ENCODE measurements at regions not wholly inside any gene's neighbourhood (a gene's known extent, or its start where the extent isn't known, plus 50 kb on each side); places are given as distances from the start of the nearest gene placed in this dataset.

GRCh38 chr5:6142353-6142752 is 236.0 kb downstream of the MED10 start:
- DNase-seq (ENCODE audit: low spot score in 2 of 2): no peak
- no peaks in the 10 kb centered on the region for H3K36me3 ChIP-seq
- TF ChIP-seq POLR2AphosphoS5 (IDR thresholded peaks at IDR 0.05): no peak
- no peak for TF ChIP-seq POLR2A (IDR thresholded peaks at IDR 0.05)
- H3K9me3 ChIP-seq: no peaks in the 10 kb centered on the region
- no peaks in the 10 kb centered on the region for H3K27me3 ChIP-seq
- no peak overlapping the region for H3K4me3 ChIP-seq
- no peak overlapping the region for H3K27ac ChIP-seq
- intact Hi-C loops (cut with DNase I; ENCODE audit: low total_unique reads): loop anchor here (2.0 kb wide), 1 partner anchor 74 kb away; no protein-coding TSS in a partner anchor
- H3K4me1 ChIP-seq: no peaks in the 10 kb centered on the region

DNA sequence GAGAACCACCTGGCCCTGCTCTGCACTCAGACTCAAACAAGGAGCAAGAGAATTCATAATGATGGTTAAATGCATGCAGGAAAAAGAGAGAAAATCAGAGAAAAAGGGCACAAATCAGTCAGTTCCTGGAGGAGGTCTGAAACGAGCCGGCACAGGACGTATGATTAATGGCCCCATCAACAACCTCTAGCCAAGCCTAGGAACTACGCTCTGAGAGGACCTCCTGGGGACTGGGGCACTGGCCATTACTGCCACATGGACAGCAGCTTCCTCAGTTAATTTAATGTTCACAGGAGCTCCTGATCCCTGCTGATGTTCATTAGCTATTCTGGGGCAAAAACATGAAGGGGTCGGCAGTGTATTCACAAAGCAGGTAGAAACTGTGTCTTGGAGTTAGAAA is 238.1 kb downstream of the MED10 start:
- Histone ChIP-seq H3K4me3 (no peak overlapping the region), H3K27me3 (no peaks in the 10 kb centered on the region), H3K9me3 (no peaks in the 10 kb centered on the region), H3K4me1 (no peaks in the 10 kb centered on the region), H3K36me3 (no peaks in the 10 kb centered on the region), H3K27ac (no peak overlapping the region)
- no peak for DNase-seq (ENCODE audit: low spot score in 2 of 2)
- intact Hi-C loops (cut with DNase I; ENCODE audit: low total_unique reads): no loop called here
- TF ChIP-seq POLR2A (IDR thresholded peaks at IDR 0.05) (no peak), CTCF (IDR thresholded peaks at IDR 0.05) (no peak), POLR2AphosphoS5 (IDR thresholded peaks at IDR 0.05) (no peak)

GRCh38 chr5:6135977-6136376 is 242.4 kb downstream of the MED10 start:
- Histone ChIP-seq H3K4me1 (no peaks in the 10 kb centered on the region), H3K27ac (no peak overlapping the region), H3K9me3 (no peaks in the 10 kb centered on the region), H3K4me3 (no peak overlapping the region), H3K36me3 (no peaks in the 10 kb centered on the region), H3K27me3 (no peaks in the 10 kb centered on the region)
- intact Hi-C loops (cut with DNase I; ENCODE audit: low total_unique reads): no loop called here
- no peak for DNase-seq (ENCODE audit: low spot score in 2 of 2)
- TF ChIP-seq POLR2AphosphoS5 (IDR thresholded peaks at IDR 0.05) (no peak), CTCF (IDR thresholded peaks at IDR 0.05) (no peak), POLR2A (IDR thresholded peaks at IDR 0.05) (no peak)

- intact Hi-C loops (cut with DNase I; ENCODE audit: low total_unique reads): no loop called here
- Histone ChIP-seq H3K27me3 (no peaks in the 10 kb centered on the region), H3K27ac (no peak overlapping the region), H3K4me3 (no peak overlapping the region), H3K36me3 (no peaks in the 10 kb centered on the region), H3K4me1 (no peaks in the 10 kb centered on the region), H3K9me3 (no peaks in the 10 kb centered on the region)
- TF ChIP-seq POLR2A (IDR thresholded peaks at IDR 0.05) (no peak), CTCF (IDR thresholded peaks at IDR 0.05) (no peak), POLR2AphosphoS5 (IDR thresholded peaks at IDR 0.05) (no peak)
- DNase-seq (ENCODE audit: low spot score in 2 of 2): no peak
These were observed 244.1 kb downstream of the MED10 start for GRCh38 chr5:6134281-6134680.

DNA sequence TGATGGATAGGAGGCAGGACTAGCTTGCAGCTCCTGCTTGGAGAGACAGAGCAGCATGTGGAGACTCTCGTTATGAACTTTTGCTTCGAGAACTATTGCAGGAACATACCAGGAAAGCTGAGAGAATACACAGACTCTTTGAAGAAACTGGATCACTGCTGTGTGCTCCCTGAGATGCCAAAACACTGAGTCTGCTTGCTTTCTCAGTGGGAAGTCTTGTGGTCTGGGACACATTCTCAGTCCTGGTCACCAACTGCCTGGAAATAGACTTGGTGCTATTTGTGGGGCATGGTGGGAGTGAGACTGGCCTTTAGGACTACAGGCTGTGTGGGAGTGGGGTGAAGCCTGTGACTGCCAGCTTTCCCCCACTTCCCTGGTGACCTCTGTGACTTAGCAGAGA is 252.6 kb downstream of the MED10 start:
- H3K27ac ChIP-seq: no peak overlapping the region
- H3K4me1 ChIP-seq: no peaks in the 10 kb centered on the region
- TF ChIP-seq POLR2A (IDR thresholded peaks at IDR 0.05): no peak
- TF ChIP-seq POLR2AphosphoS5 (IDR thresholded peaks at IDR 0.05): no peak
- TF ChIP-seq CTCF (IDR thresholded peaks at IDR 0.05): no peak
- no peak for DNase-seq (ENCODE audit: low spot score in 2 of 2)
- peaks cover 9 to 25% of the 10 kb centered on the region in 2 donors for H3K9me3 ChIP-seq
- no peaks in the 10 kb centered on the region for H3K27me3 ChIP-seq
- intact Hi-C loops (cut with DNase I; ENCODE audit: low total_unique reads): no loop called here
- H3K4me3 ChIP-seq: no peak overlapping the region
- H3K36me3 ChIP-seq: no peaks in the 10 kb centered on the region

- intact Hi-C loops (cut with DNase I; ENCODE audit: low total_unique reads): no loop called here
- no peak for DNase-seq (ENCODE audit: low spot score in 2 of 2)
- H3K27me3 ChIP-seq: no peaks in the 10 kb centered on the region
- peaks cover 4% of the 10 kb centered on the region in 2 donors for H3K9me3 ChIP-seq
- no peak overlapping the region for H3K27ac ChIP-seq
- H3K4me3 ChIP-seq: no peak overlapping the region
- no peaks in the 10 kb centered on the region for H3K36me3 ChIP-seq
- TF ChIP-seq CTCF (IDR thresholded peaks at IDR 0.05) (no peak), POLR2A (IDR thresholded peaks at IDR 0.05) (no peak), POLR2AphosphoS5 (IDR thresholded peaks at IDR 0.05) (no peak)
- H3K4me1 ChIP-seq: no peaks in the 10 kb centered on the region
These were observed 259.7 kb downstream of the MED10 start for GRCh38 chr5:6118691-6119090.

Data from breast epithelium (tissue), 4 donors.